ENCODE measurements at regions not wholly inside any gene's neighbourhood (a gene's known extent, or its start where the extent isn't known, plus 50 kb on each side); places are given as distances from the start of the nearest gene placed in this dataset.
A peak's percentile ranks its signal among the peaks of the same experiment; 100 is the strongest.

GRCh38 chr12:75960086-75960910 is 71.3 kb downstream of the PHLDA1 start (continued):
- TF ChIP-seq ZNF784 (CRISPR knock-in tag; IDR thresholded peaks at IDR 0.05; ENCODE audit: borderline replicate concordance) = 0 out of 2 replicates have a peak, but pooled peaks have one; percentile 53
- TF ChIP-seq JUND (CRISPR knock-in tag; IDR thresholded peaks at IDR 0.05) = 0 out of 2 replicates have a peak, but pooled peaks have one; percentile 32
- no peak for TF ChIP-seq ARNTL (CRISPR knock-in tag; IDR thresholded peaks at IDR 0.05)
- no peak for TF ChIP-seq STAT6 (CRISPR knock-in tag; IDR thresholded peaks at IDR 0.05; ENCODE audit: borderline replicate concordance)
- 0 out of 2 replicates have a peak, but pooled peaks have one; percentile 47 for TF ChIP-seq POGK (CRISPR knock-in tag; conservative IDR thresholded peaks at IDR 0.05)
- TF ChIP-seq ZNF513 (CRISPR knock-in tag; conservative IDR thresholded peaks at IDR 0.05) = no peak
- no peak for TF ChIP-seq POLR2G (IDR thresholded peaks at IDR 0.05; ENCODE audit: low read depth, low read length)
- TF ChIP-seq ZHX2 (IDR thresholded peaks at IDR 0.05; ENCODE audit: low read depth) = no peak
- TF ChIP-seq ZHX2 (CRISPR knock-in tag; IDR thresholded peaks at IDR 0.05; ENCODE audit: borderline replicate concordance) = no peak
- TF ChIP-seq LBX2 (CRISPR knock-in tag; IDR thresholded peaks at IDR 0.05; ENCODE audit: borderline replicate concordance) = no peak
- TF ChIP-seq ZNF629 (CRISPR knock-in tag; conservative IDR thresholded peaks at IDR 0.05) = no peak
- TF ChIP-seq TFE3 (CRISPR knock-in tag; IDR thresholded peaks at IDR 0.05) = peak; percentile 52; the same call in 1 of the 2 replicates
